Fibroblast of the aortic adventitia (primary cell): ENCODE measurements at regions not wholly inside any gene's neighbourhood (a gene's known extent, or its start where the extent isn't known, plus 50 kb on each side); places are given as distances from the start of the nearest gene placed in this dataset.

Source experiments
- DNase-seq: peaks from one replicate; pipeline ENCODE4 v3.0.0-alpha.2; 2010; ENCODE audit warnings: low read depth
- H3K4me3 ChIP-seq: 2 replicates; pipeline ENCODE4 v1.5.1; 2011; ENCODE audit warnings: low read depth, mild to moderate bottlenecking, control low read depth, low read length, moderate library complexity
- CTCF ChIP-seq: IDR thresholded peaks from 2 replicates; pipeline ENCODE4 v1.5.1; 2011; ENCODE audit warnings: mild to moderate bottlenecking, low read length, control low read depth, inconsistent platforms; ENCODE audit not compliant: insufficient read depth

GRCh38 chr7:112701456-112701855 lies 88.7 kb downstream of the TMEM168 start:
- no peak for DNase-seq
- no peak for TF ChIP-seq CTCF
- no peak overlapping the region for H3K4me3 ChIP-seq

GRCh38 chr7:112707655-112708054 lies 82.5 kb downstream of the TMEM168 start:
- DNase-seq = no peak
- no peak overlapping the region for H3K4me3 ChIP-seq
- TF ChIP-seq CTCF = no peak

- TF ChIP-seq CTCF = no peak
- no peak for DNase-seq
- no peak overlapping the region for H3K4me3 ChIP-seq
Observed at GRCh38 chr7:112708236-112708635, 82.0 kb downstream of the TMEM168 start.
